ENCODE measurements at regions not wholly inside any gene's neighbourhood (a gene's known extent, or its start where the extent isn't known, plus 50 kb on each side); places are given as distances from the start of the nearest gene placed in this dataset.
"Not testable (repeated sequence)": the region's sequence is repeated elsewhere in the genome, so short reads cannot be mapped to it uniquely, and the experiment has no call there.

- H3K27ac ChIP-seq (ENCODE audit: low read depth in 1 of 2, low read length in 1 of 2); H3K4me1 ChIP-seq (ENCODE audit: control insufficient read depth in 5 of 5, insufficient read depth in 5 of 5, low read length in 5 of 5); H3K4me3 ChIP-seq; H3K9ac ChIP-seq (ENCODE audit: insufficient read depth in 1 of 2, low read length in 2 of 2); ATAC-seq (ENCODE audit: insufficient read depth, low FRiP score); H3K36me3 ChIP-seq (ENCODE audit: control insufficient read depth in 4 of 4, insufficient read depth in 4 of 4, low read length in 4 of 4); H3K27me3 ChIP-seq (ENCODE audit: control insufficient read depth in 3 of 3, insufficient read depth in 3 of 3, low read length in 2 of 3); H3K9me3 ChIP-seq (ENCODE audit: control insufficient read depth in 4 of 4, insufficient read depth in 3 of 4, low read length in 3 of 4): not testable (repeated sequence)
- peak; percentile 9 to 28 (median 16) for DNase-seq
- 65 to 82% methylated on average over 2 of the region's 2 CpGs for WGBS, 2 donors
Observed at GRCh38 chr9:97248252-97248651, 59.2 kb upstream of the CCDC180 start.

GRCh38 chr9:97243606-97244005 lies 63.9 kb upstream of the CCDC180 start:
- WGBS, 2 donors, result 93 to 98% methylated on average over 4 of the region's 4 CpGs
- no peaks in the 10 kb centered on the region for H3K27me3 ChIP-seq (ENCODE audit: control insufficient read depth in 3 of 3, insufficient read depth in 3 of 3, low read length in 2 of 3)
- H3K36me3 ChIP-seq (ENCODE audit: control insufficient read depth in 4 of 4, insufficient read depth in 4 of 4, low read length in 4 of 4), result peaks cover 0 to 3% (median 0%) of the 10 kb centered on the region in 4 donors
- no peak overlapping the region for H3K4me3 ChIP-seq
- no peak for TF ChIP-seq CTCF (IDR thresholded peaks at IDR 0.05; ENCODE audit: control extremely low read depth, extremely low read depth)
- no peak for ATAC-seq (ENCODE audit: insufficient read depth, low FRiP score)
- no peak overlapping the region for H3K9ac ChIP-seq (ENCODE audit: insufficient read depth in 1 of 2, low read length in 2 of 2)
- DNase-seq, result no peak
- no peaks in the 10 kb centered on the region for H3K9me3 ChIP-seq (ENCODE audit: control insufficient read depth in 4 of 4, insufficient read depth in 3 of 4, low read length in 3 of 4)
- no peak overlapping the region for H3K27ac ChIP-seq (ENCODE audit: low read depth in 1 of 2, low read length in 1 of 2)
- H3K4me1 ChIP-seq (ENCODE audit: control insufficient read depth in 5 of 5, insufficient read depth in 5 of 5, low read length in 5 of 5), result peaks cover 0 to 8% (median 4%) of the 10 kb centered on the region in 5 donors

GRCh38 chr9:97241430-97241829 lies 66.0 kb upstream of the CCDC180 start:
- not testable (repeated sequence) for ATAC-seq (ENCODE audit: insufficient read depth, low FRiP score); DNase-seq; H3K27ac ChIP-seq (ENCODE audit: low read depth in 1 of 2, low read length in 1 of 2); H3K36me3 ChIP-seq (ENCODE audit: control insufficient read depth in 4 of 4, insufficient read depth in 4 of 4, low read length in 4 of 4); H3K9me3 ChIP-seq (ENCODE audit: control insufficient read depth in 4 of 4, insufficient read depth in 3 of 4, low read length in 3 of 4); H3K9ac ChIP-seq (ENCODE audit: insufficient read depth in 1 of 2, low read length in 2 of 2); H3K4me3 ChIP-seq; H3K27me3 ChIP-seq (ENCODE audit: control insufficient read depth in 3 of 3, insufficient read depth in 3 of 3, low read length in 2 of 3)
- 94 to 96% methylated on average over 5 of the region's 5 CpGs for WGBS, 2 donors
- H3K4me1 ChIP-seq (ENCODE audit: control insufficient read depth in 5 of 5, insufficient read depth in 5 of 5, low read length in 5 of 5), result peaks cover 0 to 10% (median 4%) of the 10 kb centered on the region in 5 donors

GRCh38 chr9:97237951-97238889 lies 69.2 kb upstream of the CCDC180 start:
- TF ChIP-seq CTCF (IDR thresholded peaks at IDR 0.05; ENCODE audit: control extremely low read depth, extremely low read depth), result no peak
- Histone ChIP-seq H3K27me3 (ENCODE audit: control insufficient read depth in 3 of 3, insufficient read depth in 3 of 3, low read length in 2 of 3) (peaks cover 0 to under 1% (median 0%) of the 10 kb centered on the region in 3 donors), H3K36me3 (ENCODE audit: control insufficient read depth in 4 of 4, insufficient read depth in 4 of 4, low read length in 4 of 4) (peaks cover 0 to 3% (median 0%) of the 10 kb centered on the region in 4 donors), H3K4me3 (peak overlapping the region; percentile 70), H3K9ac (ENCODE audit: insufficient read depth in 1 of 2, low read length in 2 of 2) (peak overlapping the region; percentile 77 to 83), H3K27ac (ENCODE audit: low read depth in 1 of 2, low read length in 1 of 2) (peak overlapping the region; percentile 58 to 76), H3K4me1 (ENCODE audit: control insufficient read depth in 5 of 5, insufficient read depth in 5 of 5, low read length in 5 of 5) (peaks cover 0 to 10% (median 4%) of the 10 kb centered on the region in 5 donors), H3K9me3 (ENCODE audit: control insufficient read depth in 4 of 4, insufficient read depth in 3 of 4, low read length in 3 of 4) (no peaks in the 10 kb centered on the region)
- 1 to 2% methylated on average over 54 to 58 of the region's 58 CpGs for WGBS, 2 donors
- ATAC-seq (ENCODE audit: insufficient read depth, low FRiP score) (peak; percentile 95), DNase-seq (peak; percentile 85 to 94 (median 89))
